Gastroesophageal sphincter (tissue), 3 donors: ENCODE measurements at regions not wholly inside any gene's neighbourhood (a gene's known extent, or its start where the extent isn't known, plus 50 kb on each side); places are given as distances from the start of the nearest gene placed in this dataset.

Experiments used
- EP300 ChIP-seq: sonication (generic); formaldehyde crosslinking; IDR thresholded peaks from one replicate; pipeline ENCODE4 v1.6.1; 2017; ENCODE audit warnings: antibody characterized with exemption, mild to moderate bottlenecking
- POLR2A ChIP-seq, 2 donors: fragments of 450-650 bp; IDR thresholded peaks; one replicate each; pipeline ENCODE4 v1.6.1; 2017; ENCODE audit warnings: antibody characterized with exemption in 2 of 2, mild to moderate bottlenecking in 2 of 2, moderate library complexity in 1 of 2
- POLR2AphosphoS5 ChIP-seq: sonication (generic); formaldehyde crosslinking; IDR thresholded peaks from one replicate; pipeline ENCODE4 v1.6.1; 2017; ENCODE audit warnings: antibody characterized with exemption
- TF ChIP-seq, protein P1 (sequence below), 4 experiments: fragments of 200-600 bp in 2 of 4; fragments of 450-650 bp in 2 of 4; sonication (generic) in 1 of 4; IDR thresholded peaks; one replicate each; pipeline ENCODE4 v1.5.1; 2017 to 2019; ENCODE audit warnings: antibody characterized with exemption in 4 of 4, mild to moderate bottlenecking in 2 of 4, moderate library complexity in 2 of 4

DNA sequence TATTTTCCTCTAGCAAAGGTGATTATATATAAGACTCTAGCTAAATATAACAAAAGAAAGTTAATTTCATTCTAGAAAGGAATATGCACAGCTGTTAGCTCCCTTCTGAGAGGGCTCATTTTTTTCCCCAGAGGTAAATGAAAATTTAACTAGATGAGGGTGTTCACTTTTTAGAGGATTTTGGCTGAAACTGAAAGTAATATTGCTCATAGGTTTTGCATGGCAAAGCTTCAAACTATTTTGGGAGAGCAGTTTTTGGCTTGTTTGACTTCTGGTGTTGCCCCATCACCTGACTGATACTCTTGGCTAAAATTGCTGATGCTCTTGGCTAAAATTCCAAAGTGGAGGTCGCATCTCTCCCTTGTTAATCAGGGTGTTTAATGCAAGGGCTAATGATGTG, 311.9 kb downstream of the EDEM1 start:
- TF ChIP-seq, protein P1, sequence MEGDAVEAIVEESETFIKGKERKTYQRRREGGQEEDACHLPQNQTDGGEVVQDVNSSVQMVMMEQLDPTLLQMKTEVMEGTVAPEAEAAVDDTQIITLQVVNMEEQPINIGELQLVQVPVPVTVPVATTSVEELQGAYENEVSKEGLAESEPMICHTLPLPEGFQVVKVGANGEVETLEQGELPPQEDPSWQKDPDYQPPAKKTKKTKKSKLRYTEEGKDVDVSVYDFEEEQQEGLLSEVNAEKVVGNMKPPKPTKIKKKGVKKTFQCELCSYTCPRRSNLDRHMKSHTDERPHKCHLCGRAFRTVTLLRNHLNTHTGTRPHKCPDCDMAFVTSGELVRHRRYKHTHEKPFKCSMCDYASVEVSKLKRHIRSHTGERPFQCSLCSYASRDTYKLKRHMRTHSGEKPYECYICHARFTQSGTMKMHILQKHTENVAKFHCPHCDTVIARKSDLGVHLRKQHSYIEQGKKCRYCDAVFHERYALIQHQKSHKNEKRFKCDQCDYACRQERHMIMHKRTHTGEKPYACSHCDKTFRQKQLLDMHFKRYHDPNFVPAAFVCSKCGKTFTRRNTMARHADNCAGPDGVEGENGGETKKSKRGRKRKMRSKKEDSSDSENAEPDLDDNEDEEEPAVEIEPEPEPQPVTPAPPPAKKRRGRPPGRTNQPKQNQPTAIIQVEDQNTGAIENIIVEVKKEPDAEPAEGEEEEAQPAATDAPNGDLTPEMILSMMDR (IDR thresholded peaks at IDR 0.05), result no peak
- TF ChIP-seq POLR2A (IDR thresholded peaks at IDR 0.05), result no peak
- no peak for TF ChIP-seq POLR2AphosphoS5
- TF ChIP-seq EP300, result no peak
